CD14-positive monocyte (primary cell): ENCODE measurements at regions not wholly inside any gene's neighbourhood (a gene's known extent, or its start where the extent isn't known, plus 50 kb on each side); places are given as distances from the start of the nearest gene placed in this dataset.

Experiments used
- DNase-seq, 3 donors: peaks; one replicate each; pipeline ENCODE4 v3.0.0-alpha.2; 2011 to 2022
- H2AFZ ChIP-seq: 2 replicates; pipeline ENCODE4 v1.6.0; 2012; ENCODE audit warnings: mild to moderate bottlenecking, low read depth, low read length, inconsistent platforms; ENCODE audit not compliant: insufficient read depth, poor library complexity, severe bottlenecking
- H3K27ac ChIP-seq, 2 donors: 1 replicate in 1 of 2; 2 replicates in 1 of 2; pipeline ENCODE4 v1.5.1; 2012 to 2013; ENCODE audit warnings: low read length in 2 of 2, control low read depth in 1 of 2, inconsistent platforms in 1 of 2, low read depth in 1 of 2, mild to moderate bottlenecking in 1 of 2
- H3K27me3 ChIP-seq, 2 donors: one replicate each; pipeline versions ENCODE4 v1.6.0 to v1.6.1; 2011 to 2013; ENCODE audit warnings: low read length in 2 of 2; ENCODE audit not compliant: control insufficient read depth in 2 of 2, insufficient read depth in 2 of 2
- H3K36me3 ChIP-seq, 2 donors: replicated peaks in 1 of 2; 1 replicate in 1 of 2; 2 replicates in 1 of 2; pipeline versions ENCODE4 v1.5.1 to v1.6.1; 2012 to 2013; ENCODE audit warnings: low read length in 2 of 2, control low read depth in 1 of 2, inconsistent platforms in 1 of 2, mild to moderate bottlenecking in 1 of 2; ENCODE audit not compliant: insufficient read depth in 2 of 2, control insufficient read depth in 1 of 2
- H3K4me1 ChIP-seq, 2 donors: 1 replicate in 1 of 2; 2 replicates in 1 of 2; pipeline versions ENCODE4 v1.5.1 to v1.6.1; 2012 to 2013; ENCODE audit warnings: low read length in 2 of 2, control low read depth in 1 of 2, inconsistent platforms in 1 of 2, mild to moderate bottlenecking in 1 of 2, moderate library complexity in 1 of 2; ENCODE audit not compliant: insufficient read depth in 2 of 2, control insufficient read depth in 1 of 2
- H3K4me2 ChIP-seq: replicated peaks from 2 replicates; pipeline ENCODE3; 2012; ENCODE audit warnings: low read length, moderate library complexity, mild to moderate bottlenecking; ENCODE audit not compliant: poor library complexity, severe bottlenecking; ENCODE audit errors: extremely low read depth
- H3K4me3 ChIP-seq, 3 experiments: fragments of 200-600 bp in 1 of 3; sonication (generic) in 1 of 3; replicated peaks in 1 of 3; 1 replicate in 2 of 3; 2 replicates in 1 of 3; pipeline ENCODE4 v1.5.1; 2011 to 2013; ENCODE audit warnings: low read length in 3 of 3, mild to moderate bottlenecking in 3 of 3, control low read depth in 2 of 3, low read depth in 2 of 3, inconsistent platforms in 1 of 3, moderate library complexity in 1 of 3
- H3K79me2 ChIP-seq: 2 replicates; pipeline ENCODE4 v1.6.0; 2012; ENCODE audit warnings: mild to moderate bottlenecking, control low read depth, inconsistent platforms, low read length, moderate library complexity; ENCODE audit not compliant: insufficient read depth
- H3K9ac ChIP-seq: 2 replicates; pipeline ENCODE4 v1.6.0; 2017; ENCODE audit warnings: low read length, mild to moderate bottlenecking; ENCODE audit not compliant: insufficient read depth, poor library complexity, severe bottlenecking
- H3K9me3 ChIP-seq, 2 donors: replicated peaks in 1 of 2; 1 replicate in 1 of 2; 2 replicates in 1 of 2; pipeline versions ENCODE4 v1.5.1 to v1.6.1; 2012 to 2013; ENCODE audit warnings: low read length in 2 of 2, control low read depth in 1 of 2; ENCODE audit not compliant: control insufficient read depth in 1 of 2, insufficient read depth in 1 of 2
- H4K20me1 ChIP-seq: 2 replicates; pipeline ENCODE4 v1.6.0; 2012; ENCODE audit warnings: mild to moderate bottlenecking, low read length, control low read depth, moderate library complexity; ENCODE audit not compliant: insufficient read depth
- H3K27ac Mint-ChIP-seq, 7 donors: one replicate each; pipeline ENCODE4 v1.8.0; 2020; ENCODE audit warnings: mild to moderate bottlenecking in 7 of 7, mixed read lengths in 7 of 7, moderate library complexity in 6 of 7, inconsistent platforms in 2 of 7
- H3K27me3 Mint-ChIP-seq, 3 donors: one replicate each; pipeline ENCODE4 v1.8.0; 2021 to 2022; ENCODE audit warnings: low read depth in 3 of 3, mild to moderate bottlenecking in 3 of 3, mixed read lengths in 3 of 3, moderate library complexity in 3 of 3, inconsistent platforms in 1 of 3
- H3K36me3 Mint-ChIP-seq, 2 donors: one replicate each; pipeline ENCODE4 v1.8.0; 2020; ENCODE audit warnings: mixed read lengths in 2 of 2, inconsistent platforms in 1 of 2, mild to moderate bottlenecking in 1 of 2
- H3K4me1 Mint-ChIP-seq: one replicate; pipeline ENCODE4 v1.8.0; 2020; ENCODE audit warnings: mild to moderate bottlenecking, mixed read lengths
- H3K4me3 Mint-ChIP-seq, 2 donors: one replicate each; pipeline ENCODE4 v1.8.0; 2020; ENCODE audit warnings: mild to moderate bottlenecking in 2 of 2, mixed read lengths in 2 of 2, moderate library complexity in 1 of 2
- H3K9me3 Mint-ChIP-seq, 7 donors: one replicate each; pipeline ENCODE4 v1.8.0; 2020 to 2022; ENCODE audit warnings: mixed read lengths in 7 of 7, mild to moderate bottlenecking in 6 of 7, moderate library complexity in 6 of 7, inconsistent platforms in 2 of 7
- CTCF ChIP-seq: fragments of 200-600 bp; IDR thresholded peaks from one replicate; pipeline ENCODE4 v1.8.0; 2022; ENCODE audit warnings: antibody characterized with exemption, mild to moderate bottlenecking
- WGBS: methylation state at CpG from one replicate; pipeline ENCODE4 v1.1.5; 2013; ENCODE audit warnings: missing lambda C conversion rate; ENCODE audit not compliant: insufficient coverage; 5-methylcytosine and 5-hydroxymethylcytosine counted together
- intact Hi-C, 2 donors: fragments of 100-400 bp; cut with micrococcal nuclease; formaldehyde crosslinking; loops; one replicate each; pipeline versions ENCODE4 v1.15.0 to v1.15.1; 2023

- no peak overlapping the region for H3K27ac ChIP-seq
- peaks cover 0 to 1% (median 0%) of the 10 kb centered on the region in 3 donors for H3K27me3 Mint-ChIP-seq
- H3K4me3 Mint-ChIP-seq, result no peak overlapping the region
- no peak overlapping the region for H2AFZ ChIP-seq
- H3K79me2 ChIP-seq, result no peaks in the 10 kb centered on the region
- H3K4me1 ChIP-seq, result no peaks in the 10 kb centered on the region
- no peak overlapping the region for H3K9ac ChIP-seq
- H3K4me1 Mint-ChIP-seq, result no peaks in the 10 kb centered on the region
- H3K27ac Mint-ChIP-seq, result no peak overlapping the region
- H3K4me2 ChIP-seq, result no peak overlapping the region
- no peaks in the 10 kb centered on the region for H3K36me3 ChIP-seq
- H4K20me1 ChIP-seq, result no peaks in the 10 kb centered on the region
- DNase-seq, result no peak
- H3K27me3 ChIP-seq, result no peaks in the 10 kb centered on the region
- H3K36me3 Mint-ChIP-seq, result no peaks in the 10 kb centered on the region
- H3K4me3 ChIP-seq, result no peak overlapping the region
- H3K9me3 ChIP-seq, result no peaks in the 10 kb centered on the region
- no peak for TF ChIP-seq CTCF
- peaks cover 0 to 5% (median 2%) of the 10 kb centered on the region in 7 donors for H3K9me3 Mint-ChIP-seq
- intact Hi-C loops, result no loop called here
- WGBS, result no CpG with 5 or more reads among the region's 2 CpGs
These were observed 292.4 kb downstream of the PPP1R2C start for GRCh38 chrX:42485601-42486000.

GRCh38 chrX:42484233-42484632 is 293.7 kb downstream of the PPP1R2C start:
- peak overlapping the region in 1 of 7 donors; percentile 67 for H3K27ac Mint-ChIP-seq
- Histone ChIP-seq H3K27ac (no peak overlapping the region), H3K4me2 (no peak overlapping the region), H3K4me3 (no peak overlapping the region), H3K9me3 (no peaks in the 10 kb centered on the region), H3K4me1 (no peaks in the 10 kb centered on the region), H3K79me2 (no peaks in the 10 kb centered on the region), H4K20me1 (no peaks in the 10 kb centered on the region), H2AFZ (no peak overlapping the region), H3K9ac (no peak overlapping the region), H3K27me3 (no peaks in the 10 kb centered on the region), H3K36me3 (no peaks in the 10 kb centered on the region)
- H3K9me3 Mint-ChIP-seq, result peaks cover 0 to 5% (median 2%) of the 10 kb centered on the region in 7 donors
- intact Hi-C loops, result no loop called here
- no peaks in the 10 kb centered on the region for H3K36me3 Mint-ChIP-seq
- TF ChIP-seq CTCF, result no peak
- no peaks in the 10 kb centered on the region for H3K4me1 Mint-ChIP-seq
- no peak for DNase-seq
- no peak overlapping the region for H3K4me3 Mint-ChIP-seq
- 100% methylated on average over 1 of the region's 1 CpG for WGBS
- H3K27me3 Mint-ChIP-seq, result peaks cover 0 to 1% (median 0%) of the 10 kb centered on the region in 3 donors
